Putamen (tissue), 1 donor: ENCODE measurements at regions not wholly inside any gene's neighbourhood (a gene's known extent, or its start where the extent isn't known, plus 50 kb on each side); places are given as distances from the start of the nearest gene placed in this dataset.
"Not testable (repeated sequence)": the region's sequence is repeated elsewhere in the genome, so short reads cannot be mapped to it uniquely, and the experiment has no call there.

Experiments
- DNase-seq: peaks from one replicate; pipeline ENCODE4 v3.0.0-alpha.2; 2016; ENCODE audit warnings: low spot score

- DNase-seq, result no peak
Measured at GRCh38 chr3:150242220-150242936, 165.7 kb upstream of the TSC22D2 start.

GRCh38 chr3:150240891-150241290, 167.2 kb upstream of the TSC22D2 start:
- no peak for DNase-seq

- DNase-seq, result no peak
Measured at GRCh38 chr3:150239766-150240165, 168.3 kb upstream of the TSC22D2 start.

GRCh38 chr3:150238995-150239619, 169.0 kb upstream of the TSC22D2 start:
- no peak for DNase-seq

- DNase-seq, result no peak
Measured at GRCh38 chr3:150238048-150238802, 169.9 kb upstream of the TSC22D2 start.

- DNase-seq, result no peak
Measured at GRCh38 chr3:150237490-150237889, 170.6 kb upstream of the TSC22D2 start.

GRCh38 chr3:150236316-150237082, 171.6 kb upstream of the TSC22D2 start:
- no peak for DNase-seq

GRCh38 chr3:150235799-150236198, 172.3 kb upstream of the TSC22D2 start:
- DNase-seq, result no peak

- peak; percentile 42 for DNase-seq
Measured at GRCh38 chr3:150232992-150233451, 175.1 kb upstream of the TSC22D2 start.

- no peak for DNase-seq
Measured at GRCh38 chr3:150230037-150230436, 178.1 kb upstream of the TSC22D2 start.

- DNase-seq, result not testable (repeated sequence)
Measured at GRCh38 chr3:150228626-150229025, 179.5 kb upstream of the TSC22D2 start.

GRCh38 chr3:150227839-150228238, 180.3 kb upstream of the TSC22D2 start:
- DNase-seq, result peak; percentile 40

- DNase-seq, result no peak
Measured at GRCh38 chr3:150225986-150226385, 182.1 kb upstream of the TSC22D2 start.

- DNase-seq, result no peak
Measured at GRCh38 chr3:150223558-150223957, 184.5 kb upstream of the TSC22D2 start.

- DNase-seq, result no peak
Measured at GRCh38 chr3:150222691-150223489, 185.2 kb upstream of the TSC22D2 start.

GRCh38 chr3:150221904-150222523, 186.1 kb upstream of the TSC22D2 start:
- no peak for DNase-seq

- DNase-seq, result no peak
Measured at GRCh38 chr3:150220799-150221198, 187.3 kb upstream of the TSC22D2 start.

GRCh38 chr3:150220041-150220440, 188.1 kb upstream of the TSC22D2 start:
- no peak for DNase-seq

- DNase-seq, result no peak
Measured at GRCh38 chr3:150218841-150219240, 189.3 kb upstream of the TSC22D2 start.

GRCh38 chr3:150218236-150218635, 189.9 kb upstream of the TSC22D2 start:
- DNase-seq, result no peak

GRCh38 chr3:150217691-150218090, 190.4 kb upstream of the TSC22D2 start:
- no peak for DNase-seq
